HepG2 (cell line): ENCODE measurements at regions not wholly inside any gene's neighbourhood (a gene's known extent, or its start where the extent isn't known, plus 50 kb on each side); places are given as distances from the start of the nearest gene placed in this dataset.

Experiments used
- ASH2L ChIP-seq: fragments of 300-600, 200-600 bp; sonication (generic); IDR thresholded peaks from 2 replicates; pipeline ENCODE4 v1.7.0; 2017; ENCODE audit warnings: low read depth, mild to moderate bottlenecking, moderate library complexity, mixed read lengths, low read length; ENCODE audit not compliant: insufficient read length
- HDAC6 ChIP-seq: fragments of 200-600 bp; sonication (generic); IDR thresholded peaks from 2 replicates; pipeline ENCODE4 v1.7.0; 2017; ENCODE audit warnings: mild to moderate bottlenecking, antibody characterized with exemption, low read length, low read depth
- MAZ ChIP-seq, 2 experiments: sonication (generic) in 1 of 2; formaldehyde crosslinking in 1 of 2; IDR thresholded peaks; 2 replicates each; pipeline versions ENCODE4 v1.5.0 to v1.6.1; 2012 to 2020; ENCODE audit warnings: low read depth in 2 of 2, mild to moderate bottlenecking in 2 of 2, borderline replicate concordance in 1 of 2, improper control_type of control experiment in 1 of 2, low read length in 1 of 2, missing genetic modification reagents in 1 of 2, moderate library complexity in 1 of 2
- NR3C1 ChIP-seq: sonication (generic); formaldehyde crosslinking; IDR thresholded peaks from 2 replicates; pipeline ENCODE4 v1.4.0; 2020; ENCODE audit warnings: missing genetic modification reagents
- PHF8 ChIP-seq: sonication (generic); formaldehyde crosslinking; IDR thresholded peaks from 2 replicates; pipeline ENCODE4 v1.5.0; 2020; ENCODE audit warnings: missing genetic modification reagents
- RAD51 ChIP-seq: fragments of 450-650 bp; IDR thresholded peaks from 2 replicates; pipeline ENCODE4 v1.6.1; 2016; ENCODE audit warnings: borderline replicate concordance
- SRSF4 ChIP-seq: fragments of 200-400 bp; formaldehyde crosslinking; IDR thresholded peaks from one replicate; pipeline ENCODE4 v1.6.1; 2018; ENCODE audit warnings: mild to moderate bottlenecking, low read depth, low read length, moderate library complexity; ENCODE audit not compliant: poor library complexity, severe bottlenecking
- ZNF383 ChIP-seq: sonication (generic); formaldehyde crosslinking; IDR thresholded peaks from 2 replicates; pipeline ENCODE4 v1.4.0; 2020; ENCODE audit warnings: missing genetic modification reagents, mild to moderate bottlenecking, borderline replicate concordance
- TF ChIP-seq, protein P1 (sequence below): sonication (generic); formaldehyde crosslinking; IDR thresholded peaks from 2 replicates; pipeline ENCODE4 v1.5.0; 2020; ENCODE audit warnings: missing genetic modification reagents
- TF ChIP-seq, protein P2 (sequence below): sonication (generic); formaldehyde crosslinking; IDR thresholded peaks from 2 replicates; pipeline ENCODE4 v1.4.0; 2020; ENCODE audit warnings: missing genetic modification reagents, borderline replicate concordance
- TF ChIP-seq, protein P3 (sequence below): IDR thresholded peaks from 2 replicates; pipeline ENCODE4 v1.6.1; 2016; ENCODE audit warnings: missing compliant biosample characterization, missing genetic modification reagents, borderline replicate concordance
- TF ChIP-seq, protein P4 (sequence below), 2 experiments: sonication (generic) in 1 of 2; formaldehyde crosslinking in 1 of 2; IDR thresholded peaks; 2 replicates each; pipeline versions ENCODE4 v1.4.0 to v1.6.1; 2018 to 2020; ENCODE audit warnings: missing genetic modification reagents in 2 of 2, borderline replicate concordance in 1 of 2, low read depth in 1 of 2, mild to moderate bottlenecking in 1 of 2, missing biosample characterization in 1 of 2

DNA sequence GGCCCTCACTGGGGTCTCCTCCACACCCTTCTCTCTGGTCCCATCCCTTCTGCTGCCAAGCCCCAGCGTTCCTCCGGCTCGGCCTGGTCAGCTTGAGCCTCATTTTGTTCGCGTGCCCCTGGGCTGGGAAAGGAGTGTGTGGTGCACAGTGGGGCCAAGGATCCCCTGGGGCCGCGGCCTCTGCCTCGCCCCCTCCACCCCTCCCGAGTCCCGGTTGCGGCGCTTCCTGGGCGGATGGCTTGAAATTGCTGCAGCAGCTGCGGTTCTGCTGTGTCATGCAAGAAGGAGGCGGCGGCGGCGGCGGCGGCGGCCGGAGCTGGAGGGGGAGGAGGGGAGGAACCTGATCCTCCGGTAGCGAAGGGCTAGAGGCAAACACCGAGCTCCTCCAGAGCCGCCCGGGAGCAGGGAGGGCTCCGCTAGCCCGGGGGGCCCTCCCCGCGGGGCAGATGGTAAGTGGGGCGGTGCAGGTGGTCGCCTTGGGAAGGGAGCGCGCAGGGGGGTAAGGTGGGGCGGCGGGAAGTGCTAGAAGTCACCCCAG is 217.8 kb upstream of the MKLN1 start:
- TF ChIP-seq SRSF4 (no peak), HDAC6 (no peak), NR3C1 (no peak), ZNF383 (CRISPR knock-in tag) (no peak), MAZ (IDR thresholded peaks at IDR 0.05; ENCODE audit: borderline replicate concordance, low read depth, low read length) (0 out of 2 replicates have a peak, but pooled peaks have one; percentile 23), MAZ (CRISPR knock-in tag; IDR thresholded peaks at IDR 0.05; ENCODE audit: low read depth) (0 out of 2 replicates have a peak, but pooled peaks have one; percentile 17), ASH2L (peak; percentile 73), RAD51 (no peak), PHF8 (CRISPR knock-in tag) (peak; percentile 74; the same call in 1 of the 2 replicates)
- TF ChIP-seq, protein P1, sequence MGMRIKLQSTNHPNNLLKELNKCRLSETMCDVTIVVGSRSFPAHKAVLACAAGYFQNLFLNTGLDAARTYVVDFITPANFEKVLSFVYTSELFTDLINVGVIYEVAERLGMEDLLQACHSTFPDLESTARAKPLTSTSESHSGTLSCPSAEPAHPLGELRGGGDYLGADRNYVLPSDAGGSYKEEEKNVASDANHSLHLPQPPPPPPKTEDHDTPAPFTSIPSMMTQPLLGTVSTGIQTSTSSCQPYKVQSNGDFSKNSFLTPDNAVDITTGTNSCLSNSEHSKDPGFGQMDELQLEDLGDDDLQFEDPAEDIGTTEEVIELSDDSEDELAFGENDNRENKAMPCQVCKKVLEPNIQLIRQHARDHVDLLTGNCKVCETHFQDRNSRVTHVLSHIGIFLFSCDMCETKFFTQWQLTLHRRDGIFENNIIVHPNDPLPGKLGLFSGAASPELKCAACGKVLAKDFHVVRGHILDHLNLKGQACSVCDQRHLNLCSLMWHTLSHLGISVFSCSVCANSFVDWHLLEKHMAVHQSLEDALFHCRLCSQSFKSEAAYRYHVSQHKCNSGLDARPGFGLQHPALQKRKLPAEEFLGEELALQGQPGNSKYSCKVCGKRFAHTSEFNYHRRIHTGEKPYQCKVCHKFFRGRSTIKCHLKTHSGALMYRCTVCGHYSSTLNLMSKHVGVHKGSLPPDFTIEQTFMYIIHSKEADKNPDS, result no peak
- TF ChIP-seq, protein P2, sequence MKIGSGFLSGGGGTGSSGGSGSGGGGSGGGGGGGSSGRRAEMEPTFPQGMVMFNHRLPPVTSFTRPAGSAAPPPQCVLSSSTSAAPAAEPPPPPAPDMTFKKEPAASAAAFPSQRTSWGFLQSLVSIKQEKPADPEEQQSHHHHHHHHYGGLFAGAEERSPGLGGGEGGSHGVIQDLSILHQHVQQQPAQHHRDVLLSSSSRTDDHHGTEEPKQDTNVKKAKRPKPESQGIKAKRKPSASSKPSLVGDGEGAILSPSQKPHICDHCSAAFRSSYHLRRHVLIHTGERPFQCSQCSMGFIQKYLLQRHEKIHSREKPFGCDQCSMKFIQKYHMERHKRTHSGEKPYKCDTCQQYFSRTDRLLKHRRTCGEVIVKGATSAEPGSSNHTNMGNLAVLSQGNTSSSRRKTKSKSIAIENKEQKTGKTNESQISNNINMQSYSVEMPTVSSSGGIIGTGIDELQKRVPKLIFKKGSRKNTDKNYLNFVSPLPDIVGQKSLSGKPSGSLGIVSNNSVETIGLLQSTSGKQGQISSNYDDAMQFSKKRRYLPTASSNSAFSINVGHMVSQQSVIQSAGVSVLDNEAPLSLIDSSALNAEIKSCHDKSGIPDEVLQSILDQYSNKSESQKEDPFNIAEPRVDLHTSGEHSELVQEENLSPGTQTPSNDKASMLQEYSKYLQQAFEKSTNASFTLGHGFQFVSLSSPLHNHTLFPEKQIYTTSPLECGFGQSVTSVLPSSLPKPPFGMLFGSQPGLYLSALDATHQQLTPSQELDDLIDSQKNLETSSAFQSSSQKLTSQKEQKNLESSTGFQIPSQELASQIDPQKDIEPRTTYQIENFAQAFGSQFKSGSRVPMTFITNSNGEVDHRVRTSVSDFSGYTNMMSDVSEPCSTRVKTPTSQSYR, result peak; percentile 52; the same call in 1 of the 2 replicates
- TF ChIP-seq, protein P3, sequence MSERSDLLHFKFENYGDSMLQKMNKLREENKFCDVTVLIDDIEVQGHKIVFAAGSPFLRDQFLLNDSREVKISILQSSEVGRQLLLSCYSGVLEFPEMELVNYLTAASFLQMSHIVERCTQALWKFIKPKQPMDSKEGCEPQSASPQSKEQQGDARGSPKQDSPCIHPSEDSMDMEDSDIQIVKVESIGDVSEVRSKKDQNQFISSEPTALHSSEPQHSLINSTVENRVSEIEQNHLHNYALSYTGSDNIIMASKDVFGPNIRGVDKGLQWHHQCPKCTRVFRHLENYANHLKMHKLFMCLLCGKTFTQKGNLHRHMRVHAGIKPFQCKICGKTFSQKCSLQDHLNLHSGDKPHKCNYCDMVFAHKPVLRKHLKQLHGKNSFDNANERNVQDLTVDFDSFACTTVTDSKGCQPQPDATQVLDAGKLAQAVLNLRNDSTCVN (CRISPR knock-in tag), result no peak
- TF ChIP-seq, protein P4, sequence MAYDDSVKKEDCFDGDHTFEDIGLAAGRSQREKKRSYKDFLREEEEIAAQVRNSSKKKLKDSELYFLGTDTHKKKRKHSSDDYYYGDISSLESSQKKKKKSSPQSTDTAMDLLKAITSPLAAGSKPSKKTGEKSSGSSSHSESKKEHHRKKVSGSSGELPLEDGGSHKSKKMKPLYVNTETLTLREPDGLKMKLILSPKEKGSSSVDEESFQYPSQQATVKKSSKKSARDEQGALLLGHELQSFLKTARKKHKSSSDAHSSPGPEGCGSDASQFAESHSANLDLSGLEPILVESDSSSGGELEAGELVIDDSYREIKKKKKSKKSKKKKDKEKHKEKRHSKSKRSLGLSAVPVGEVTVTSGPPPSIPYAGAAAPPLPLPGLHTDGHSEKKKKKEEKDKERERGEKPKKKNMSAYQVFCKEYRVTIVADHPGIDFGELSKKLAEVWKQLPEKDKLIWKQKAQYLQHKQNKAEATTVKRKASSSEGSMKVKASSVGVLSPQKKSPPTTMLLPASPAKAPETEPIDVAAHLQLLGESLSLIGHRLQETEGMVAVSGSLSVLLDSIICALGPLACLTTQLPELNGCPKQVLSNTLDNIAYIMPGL (CRISPR knock-in tag; IDR thresholded peaks at IDR 0.05; ENCODE audit: borderline replicate concordance in 1 of 2, low read depth in 1 of 2), result peak; percentile 70 to 76
